ENCODE measurements at regions not wholly inside any gene's neighbourhood (a gene's known extent, or its start where the extent isn't known, plus 50 kb on each side); places are given as distances from the start of the nearest gene placed in this dataset.

GRCh38 chr1:30192969-30193630 is 530.3 kb downstream of the MATN1 start:
- no peak for DNase-seq

- DNase-seq, result peak; percentile 96
Measured at GRCh38 chr1:30191154-30191702, 532.2 kb downstream of the MATN1 start.

- no peak for DNase-seq
Measured at GRCh38 chr1:30190511-30191153, 532.8 kb downstream of the MATN1 start.

- DNase-seq, result no peak
Measured at GRCh38 chr1:30189818-30190500, 533.4 kb downstream of the MATN1 start.

GRCh38 chr1:30188999-30189398 is 534.4 kb downstream of the MATN1 start:
- no peak for DNase-seq

- DNase-seq, result no peak
Measured at GRCh38 chr1:30188329-30188728, 535.1 kb downstream of the MATN1 start.

- DNase-seq, result no peak
Measured at GRCh38 chr1:30187413-30188023, 535.9 kb downstream of the MATN1 start.

- no peak for DNase-seq
Measured at GRCh38 chr1:30186586-30186985, 536.8 kb downstream of the MATN1 start.

GRCh38 chr1:30185809-30186208 is 537.6 kb downstream of the MATN1 start:
- no peak for DNase-seq

GRCh38 chr1:30185313-30185712 is 538.1 kb downstream of the MATN1 start:
- DNase-seq, result no peak

- DNase-seq, result peak; percentile 78
Measured at GRCh38 chr1:30184393-30185141, 538.8 kb downstream of the MATN1 start.

GRCh38 chr1:30183895-30184294 is 539.5 kb downstream of the MATN1 start:
- no peak for DNase-seq

GRCh38 chr1:30183006-30183405 is 540.4 kb downstream of the MATN1 start:
- DNase-seq, result no peak

GRCh38 chr1:30179942-30180543 is 543.3 kb downstream of the MATN1 start:
- DNase-seq, result no peak

GRCh38 chr1:30176477-30176876 is 546.9 kb downstream of the MATN1 start:
- no peak for DNase-seq

GRCh38 chr1:30174499-30174898 is 548.9 kb downstream of the MATN1 start:
- no peak for DNase-seq

- DNase-seq, result no peak
Measured at GRCh38 chr1:30173560-30173959, 549.8 kb downstream of the MATN1 start.

- DNase-seq, result no peak
Measured at GRCh38 chr1:30172757-30173156, 550.6 kb downstream of the MATN1 start.

- no peak for DNase-seq
Measured at GRCh38 chr1:30172299-30172694, 551.1 kb downstream of the MATN1 start.

GRCh38 chr1:30171537-30172298 is 551.7 kb downstream of the MATN1 start:
- DNase-seq, result no peak

- DNase-seq, result peak; percentile 13
Measured at GRCh38 chr1:30169269-30169668, 554.1 kb downstream of the MATN1 start.

GRCh38 chr1:30166174-30166573 is 557.2 kb downstream of the MATN1 start:
- no peak for DNase-seq
